HEK293 (cell line): ENCODE measurements at regions not wholly inside any gene's neighbourhood (a gene's known extent, or its start where the extent isn't known, plus 50 kb on each side); places are given as distances from the start of the nearest gene placed in this dataset.

Experiments
- ZBTB8A ChIP-seq: fragments of 450-650 bp; formaldehyde crosslinking; IDR thresholded peaks from 2 replicates; pipeline ENCODE4 v1.5.1; 2016; ENCODE audit warnings: missing biosample characterization, missing genetic modification characterization
- TF ChIP-seq, protein P1 (sequence below): fragments of 450-650 bp; formaldehyde crosslinking; IDR thresholded peaks from 2 replicates; pipeline ENCODE4 v1.5.1; 2016; ENCODE audit warnings: missing biosample characterization, missing genetic modification characterization, low read depth
- TF ChIP-seq, protein P2 (sequence below): fragments of 450-650 bp; formaldehyde crosslinking; IDR thresholded peaks from 2 replicates; pipeline ENCODE4 v1.5.1; 2016; ENCODE audit warnings: missing biosample characterization, missing genetic modification characterization
- TF ChIP-seq, protein P3 (sequence below): fragments of 450-650 bp; formaldehyde crosslinking; IDR thresholded peaks from 2 replicates; pipeline ENCODE4 v1.5.1; 2016; ENCODE audit warnings: missing biosample characterization, missing genetic modification characterization, borderline replicate concordance

DNA sequence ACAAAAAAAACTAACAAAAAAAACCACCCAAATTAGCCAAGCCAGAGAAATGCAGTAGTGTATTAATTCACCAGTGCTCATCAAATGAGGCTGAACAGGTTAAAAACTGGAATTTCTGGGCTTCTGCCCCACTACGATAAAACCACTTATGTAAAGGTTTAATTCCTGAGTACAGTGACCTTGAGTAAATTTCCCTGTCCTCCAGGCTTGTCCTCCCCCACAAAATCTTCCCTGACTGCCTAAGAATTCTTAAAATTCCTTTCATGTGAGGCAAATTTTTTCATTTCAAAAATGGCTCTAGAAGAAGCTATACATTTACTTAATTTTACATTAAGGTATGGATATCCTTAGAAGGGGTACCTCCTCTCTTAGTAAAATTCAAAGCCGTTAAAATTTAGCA lies 80.1 kb upstream of the ID4 start:
- TF ChIP-seq ZBTB8A (tag by site-specific recombination), result no peak
- TF ChIP-seq, protein P1, sequence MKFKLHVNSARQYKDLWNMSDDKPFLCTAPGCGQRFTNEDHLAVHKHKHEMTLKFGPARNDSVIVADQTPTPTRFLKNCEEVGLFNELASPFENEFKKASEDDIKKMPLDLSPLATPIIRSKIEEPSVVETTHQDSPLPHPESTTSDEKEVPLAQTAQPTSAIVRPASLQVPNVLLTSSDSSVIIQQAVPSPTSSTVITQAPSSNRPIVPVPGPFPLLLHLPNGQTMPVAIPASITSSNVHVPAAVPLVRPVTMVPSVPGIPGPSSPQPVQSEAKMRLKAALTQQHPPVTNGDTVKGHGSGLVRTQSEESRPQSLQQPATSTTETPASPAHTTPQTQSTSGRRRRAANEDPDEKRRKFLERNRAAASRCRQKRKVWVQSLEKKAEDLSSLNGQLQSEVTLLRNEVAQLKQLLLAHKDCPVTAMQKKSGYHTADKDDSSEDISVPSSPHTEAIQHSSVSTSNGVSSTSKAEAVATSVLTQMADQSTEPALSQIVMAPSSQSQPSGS (tag by site-specific recombination), result no peak
- TF ChIP-seq, protein P2, sequence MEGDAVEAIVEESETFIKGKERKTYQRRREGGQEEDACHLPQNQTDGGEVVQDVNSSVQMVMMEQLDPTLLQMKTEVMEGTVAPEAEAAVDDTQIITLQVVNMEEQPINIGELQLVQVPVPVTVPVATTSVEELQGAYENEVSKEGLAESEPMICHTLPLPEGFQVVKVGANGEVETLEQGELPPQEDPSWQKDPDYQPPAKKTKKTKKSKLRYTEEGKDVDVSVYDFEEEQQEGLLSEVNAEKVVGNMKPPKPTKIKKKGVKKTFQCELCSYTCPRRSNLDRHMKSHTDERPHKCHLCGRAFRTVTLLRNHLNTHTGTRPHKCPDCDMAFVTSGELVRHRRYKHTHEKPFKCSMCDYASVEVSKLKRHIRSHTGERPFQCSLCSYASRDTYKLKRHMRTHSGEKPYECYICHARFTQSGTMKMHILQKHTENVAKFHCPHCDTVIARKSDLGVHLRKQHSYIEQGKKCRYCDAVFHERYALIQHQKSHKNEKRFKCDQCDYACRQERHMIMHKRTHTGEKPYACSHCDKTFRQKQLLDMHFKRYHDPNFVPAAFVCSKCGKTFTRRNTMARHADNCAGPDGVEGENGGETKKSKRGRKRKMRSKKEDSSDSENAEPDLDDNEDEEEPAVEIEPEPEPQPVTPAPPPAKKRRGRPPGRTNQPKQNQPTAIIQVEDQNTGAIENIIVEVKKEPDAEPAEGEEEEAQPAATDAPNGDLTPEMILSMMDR (tag by site-specific recombination), result no peak
- TF ChIP-seq, protein P3, sequence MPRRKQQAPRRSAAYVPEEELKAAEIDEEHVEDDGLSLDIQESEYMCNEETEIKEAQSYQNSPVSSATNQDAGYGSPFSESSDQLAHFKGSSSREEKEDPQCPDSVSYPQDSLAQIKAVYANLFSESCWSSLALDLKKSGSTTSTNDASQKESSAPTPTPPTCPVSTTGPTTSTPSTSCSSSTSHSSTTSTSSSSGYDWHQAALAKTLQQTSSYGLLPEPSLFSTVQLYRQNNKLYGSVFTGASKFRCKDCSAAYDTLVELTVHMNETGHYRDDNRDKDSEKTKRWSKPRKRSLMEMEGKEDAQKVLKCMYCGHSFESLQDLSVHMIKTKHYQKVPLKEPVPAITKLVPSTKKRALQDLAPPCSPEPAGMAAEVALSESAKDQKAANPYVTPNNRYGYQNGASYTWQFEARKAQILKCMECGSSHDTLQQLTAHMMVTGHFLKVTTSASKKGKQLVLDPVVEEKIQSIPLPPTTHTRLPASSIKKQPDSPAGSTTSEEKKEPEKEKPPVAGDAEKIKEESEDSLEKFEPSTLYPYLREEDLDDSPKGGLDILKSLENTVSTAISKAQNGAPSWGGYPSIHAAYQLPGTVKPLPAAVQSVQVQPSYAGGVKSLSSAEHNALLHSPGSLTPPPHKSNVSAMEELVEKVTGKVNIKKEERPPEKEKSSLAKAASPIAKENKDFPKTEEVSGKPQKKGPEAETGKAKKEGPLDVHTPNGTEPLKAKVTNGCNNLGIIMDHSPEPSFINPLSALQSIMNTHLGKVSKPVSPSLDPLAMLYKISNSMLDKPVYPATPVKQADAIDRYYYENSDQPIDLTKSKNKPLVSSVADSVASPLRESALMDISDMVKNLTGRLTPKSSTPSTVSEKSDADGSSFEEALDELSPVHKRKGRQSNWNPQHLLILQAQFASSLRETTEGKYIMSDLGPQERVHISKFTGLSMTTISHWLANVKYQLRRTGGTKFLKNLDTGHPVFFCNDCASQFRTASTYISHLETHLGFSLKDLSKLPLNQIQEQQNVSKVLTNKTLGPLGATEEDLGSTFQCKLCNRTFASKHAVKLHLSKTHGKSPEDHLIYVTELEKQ (tag by site-specific recombination), result no peak
